Neural cell (in vitro differentiated cells): ENCODE measurements at regions not wholly inside any gene's neighbourhood (a gene's known extent, or its start where the extent isn't known, plus 50 kb on each side); places are given as distances from the start of the nearest gene placed in this dataset.

Source experiments
- H2AFZ ChIP-seq: fragments of 200-600, 300-800 bp; sonication (generic), shearing (Covaris generic); 2 replicates; pipeline ENCODE4 v1.6.0; 2014; ENCODE audit warnings: low read depth, mild to moderate bottlenecking, antibody characterized with exemption, low read length, moderate library complexity
- H3F3A ChIP-seq: fragments of 200-600 bp; shearing (Covaris generic); 2 replicates; pipeline ENCODE4 v1.6.1; 2016; ENCODE audit warnings: mild to moderate bottlenecking, moderate library complexity, mixed read lengths, antibody characterized with exemption, low read length; ENCODE audit not compliant: insufficient read depth, poor library complexity, severe bottlenecking
- H3K27ac ChIP-seq: fragments of 200-600, 300-800 bp; sonication (generic), shearing (Covaris generic); 2 replicates; pipeline ENCODE4 v1.5.1; 2014; ENCODE audit warnings: mild to moderate bottlenecking, low read length, moderate library complexity
- H3K27me3 ChIP-seq: fragments of 300-800, 200-600 bp; sonication (generic), shearing (Covaris generic); 2 replicates; pipeline ENCODE4 v1.6.0; 2014; ENCODE audit warnings: mild to moderate bottlenecking, low read depth, low read length, moderate library complexity; ENCODE audit not compliant: insufficient read depth
- H3K36me3 ChIP-seq: fragments of 300-800, 200-600 bp; sonication (generic), shearing (Covaris generic); 2 replicates; pipeline ENCODE4 v1.5.1; 2014; ENCODE audit warnings: mild to moderate bottlenecking, antibody characterized with exemption, low read length, moderate library complexity; ENCODE audit not compliant: insufficient read depth
- H3K4me2 ChIP-seq: fragments of 300-800, 200-600 bp; sonication (generic), shearing (Covaris generic); 2 replicates; pipeline ENCODE4 v1.6.0; 2014; ENCODE audit warnings: mild to moderate bottlenecking, low read length
- H3K4me3 ChIP-seq: fragments of 300-800, 200-600 bp; sonication (generic), shearing (Covaris generic); 2 replicates; pipeline ENCODE4 v1.5.1; 2014; ENCODE audit warnings: mild to moderate bottlenecking, low read length, moderate library complexity
- H3K79me2 ChIP-seq: fragments of 200-600 bp; shearing (Covaris generic); replicated peaks from 2 replicates; pipeline ENCODE4 v1.6.0; 2014; ENCODE audit warnings: mild to moderate bottlenecking, low read length, moderate library complexity; ENCODE audit not compliant: insufficient read depth
- H3K9ac ChIP-seq: fragments of 300-800, 200-600 bp; sonication (generic), shearing (Covaris generic); 2 replicates; pipeline ENCODE4 v1.6.1; 2016; ENCODE audit warnings: mild to moderate bottlenecking, low read length, mixed read lengths
- H3K9me2 ChIP-seq: fragments of 200-600 bp; shearing (Covaris generic); 2 replicates; pipeline ENCODE4 v1.6.1; 2016; ENCODE audit warnings: mild to moderate bottlenecking, low read length, mixed read lengths; ENCODE audit not compliant: insufficient read depth
- H3K9me3 ChIP-seq: fragments of 200-600, 300-800 bp; sonication (generic), shearing (Covaris generic); 2 replicates; pipeline ENCODE4 v1.6.1; 2016; ENCODE audit warnings: mild to moderate bottlenecking, mixed run types, low read length, moderate library complexity, mixed read lengths
- H4K20me1 ChIP-seq: fragments of 200-600 bp; shearing (Covaris generic); 2 replicates; pipeline ENCODE4 v1.6.1; 2016; ENCODE audit warnings: mild to moderate bottlenecking, mixed run types; ENCODE audit not compliant: insufficient read depth
- CTCF ChIP-seq: fragments of 450-650 bp; IDR thresholded peaks from 2 replicates; pipeline ENCODE4 v1.5.1; 2014; ENCODE audit warnings: antibody characterized with exemption, mild to moderate bottlenecking, moderate library complexity; ENCODE audit not compliant: poor library complexity, severe bottlenecking
- EP300 ChIP-seq: fragments of 450-650 bp; conservative IDR thresholded peaks from 2 replicates; pipeline ENCODE4 v1.6.1; 2014; ENCODE audit warnings: antibody characterized with exemption, mild to moderate bottlenecking, moderate library complexity; ENCODE audit not compliant: poor library complexity, severe bottlenecking
- EZH2 ChIP-seq: fragments of 200-600, 300-800 bp; shearing (Covaris generic), sonication (generic); IDR thresholded peaks from 2 replicates; pipeline ENCODE4 v1.6.1; 2014; ENCODE audit warnings: antibody characterized with exemption, low read length, borderline replicate concordance, mild to moderate bottlenecking; ENCODE audit not compliant: insufficient read depth, poor library complexity, severe bottlenecking
- MXI1 ChIP-seq: fragments of 450-650 bp; conservative IDR thresholded peaks from 2 replicates; pipeline ENCODE4 v1.6.1; 2014; ENCODE audit warnings: antibody characterized with exemption, mild to moderate bottlenecking; ENCODE audit not compliant: poor library complexity, severe bottlenecking
- POLR2AphosphoS5 ChIP-seq: IDR thresholded peaks from 2 replicates; pipeline ENCODE4 v1.6.1; 2012
- RAD21 ChIP-seq: fragments of 450-650 bp; conservative IDR thresholded peaks from 2 replicates; pipeline ENCODE4 v1.6.1; 2014; ENCODE audit warnings: antibody characterized with exemption, mild to moderate bottlenecking, moderate library complexity
- SMC3 ChIP-seq: fragments of 450-650 bp; conservative IDR thresholded peaks from 2 replicates; pipeline ENCODE4 v1.6.1; 2014; ENCODE audit warnings: antibody characterized with exemption, mild to moderate bottlenecking, moderate library complexity; ENCODE audit not compliant: poor library complexity
- TAF1 ChIP-seq: IDR thresholded peaks from 2 replicates; pipeline ENCODE4 v1.6.1; 2012; ENCODE audit warnings: low read depth
- TF ChIP-seq, protein P1 (sequence below): IDR thresholded peaks from 2 replicates; pipeline ENCODE4 v1.6.1; 2012; ENCODE audit warnings: borderline replicate concordance

GRCh38 chr20:55058938-55059337, 583.5 kb downstream of the DOK5 start:
- no peaks in the 10 kb centered on the region for H3K9me3 ChIP-seq
- no peaks in the 10 kb centered on the region for H4K20me1 ChIP-seq
- no peak overlapping the region for H2AFZ ChIP-seq
- TF ChIP-seq POLR2AphosphoS5 (no peak), SMC3 (no peak), TAF1 (no peak), CTCF (no peak), EZH2 (no peak), EP300 (no peak), MXI1 (no peak), RAD21 (no peak)
- TF ChIP-seq, protein P1, sequence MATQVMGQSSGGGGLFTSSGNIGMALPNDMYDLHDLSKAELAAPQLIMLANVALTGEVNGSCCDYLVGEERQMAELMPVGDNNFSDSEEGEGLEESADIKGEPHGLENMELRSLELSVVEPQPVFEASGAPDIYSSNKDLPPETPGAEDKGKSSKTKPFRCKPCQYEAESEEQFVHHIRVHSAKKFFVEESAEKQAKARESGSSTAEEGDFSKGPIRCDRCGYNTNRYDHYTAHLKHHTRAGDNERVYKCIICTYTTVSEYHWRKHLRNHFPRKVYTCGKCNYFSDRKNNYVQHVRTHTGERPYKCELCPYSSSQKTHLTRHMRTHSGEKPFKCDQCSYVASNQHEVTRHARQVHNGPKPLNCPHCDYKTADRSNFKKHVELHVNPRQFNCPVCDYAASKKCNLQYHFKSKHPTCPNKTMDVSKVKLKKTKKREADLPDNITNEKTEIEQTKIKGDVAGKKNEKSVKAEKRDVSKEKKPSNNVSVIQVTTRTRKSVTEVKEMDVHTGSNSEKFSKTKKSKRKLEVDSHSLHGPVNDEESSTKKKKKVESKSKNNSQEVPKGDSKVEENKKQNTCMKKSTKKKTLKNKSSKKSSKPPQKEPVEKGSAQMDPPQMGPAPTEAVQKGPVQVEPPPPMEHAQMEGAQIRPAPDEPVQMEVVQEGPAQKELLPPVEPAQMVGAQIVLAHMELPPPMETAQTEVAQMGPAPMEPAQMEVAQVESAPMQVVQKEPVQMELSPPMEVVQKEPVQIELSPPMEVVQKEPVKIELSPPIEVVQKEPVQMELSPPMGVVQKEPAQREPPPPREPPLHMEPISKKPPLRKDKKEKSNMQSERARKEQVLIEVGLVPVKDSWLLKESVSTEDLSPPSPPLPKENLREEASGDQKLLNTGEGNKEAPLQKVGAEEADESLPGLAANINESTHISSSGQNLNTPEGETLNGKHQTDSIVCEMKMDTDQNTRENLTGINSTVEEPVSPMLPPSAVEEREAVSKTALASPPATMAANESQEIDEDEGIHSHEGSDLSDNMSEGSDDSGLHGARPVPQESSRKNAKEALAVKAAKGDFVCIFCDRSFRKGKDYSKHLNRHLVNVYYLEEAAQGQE = no peak
- H3K36me3 ChIP-seq = no peaks in the 10 kb centered on the region
- H3K27ac ChIP-seq = no peak overlapping the region
- H3K79me2 ChIP-seq = no peaks in the 10 kb centered on the region
- H3K9ac ChIP-seq = no peak overlapping the region
- no peak overlapping the region for H3K4me2 ChIP-seq
- H3K9me2 ChIP-seq = no peaks in the 10 kb centered on the region
- no peaks in the 10 kb centered on the region for H3K27me3 ChIP-seq
- no peaks in the 10 kb centered on the region for H3F3A ChIP-seq
- H3K4me3 ChIP-seq = no peak overlapping the region

GRCh38 chr20:55057779-55058415, 582.5 kb downstream of the DOK5 start:
- H3K4me2 ChIP-seq = no peak overlapping the region
- H3K9ac ChIP-seq = no peak overlapping the region
- H3K36me3 ChIP-seq = no peaks in the 10 kb centered on the region
- TF ChIP-seq EZH2 = no peak
- peak; percentile 41 for TF ChIP-seq RAD21
- no peak for TF ChIP-seq POLR2AphosphoS5
- TF ChIP-seq, protein P1 = no peak
- peak; percentile 46 for TF ChIP-seq CTCF
- peak; percentile 51 for TF ChIP-seq SMC3
- no peaks in the 10 kb centered on the region for H3K9me3 ChIP-seq
- no peaks in the 10 kb centered on the region for H3K9me2 ChIP-seq
- no peak overlapping the region for H3K4me3 ChIP-seq
- no peak overlapping the region for H2AFZ ChIP-seq
- H3F3A ChIP-seq = no peaks in the 10 kb centered on the region
- H4K20me1 ChIP-seq = no peaks in the 10 kb centered on the region
- no peaks in the 10 kb centered on the region for H3K27me3 ChIP-seq
- no peaks in the 10 kb centered on the region for H3K79me2 ChIP-seq
- no peak overlapping the region for H3K27ac ChIP-seq
